Skeletal muscle satellite cell (primary cell): ENCODE measurements at regions not wholly inside any gene's neighbourhood (a gene's known extent, or its start where the extent isn't known, plus 50 kb on each side); places are given as distances from the start of the nearest gene placed in this dataset.

Experiments used
- H3K27me3 ChIP-seq: 2 replicates; pipeline ENCODE4 v1.7.0; 2013; ENCODE audit warnings: low read length; ENCODE audit not compliant: control insufficient read depth, insufficient read depth
- H3K36me3 ChIP-seq: 2 replicates; pipeline ENCODE4 v1.7.0; 2013; ENCODE audit warnings: mild to moderate bottlenecking, control low read depth, low read length; ENCODE audit not compliant: insufficient read depth
- H3K4me1 ChIP-seq: 2 replicates; pipeline ENCODE4 v1.7.0; 2013; ENCODE audit warnings: low read length; ENCODE audit not compliant: control insufficient read depth, insufficient read depth
- H3K4me2 ChIP-seq: 2 replicates; pipeline ENCODE4 v1.7.0; 2013; ENCODE audit warnings: mild to moderate bottlenecking, low read length
- H3K4me3 ChIP-seq: 2 replicates; pipeline ENCODE4 v1.7.0; 2013; ENCODE audit warnings: low read length
- H3K9ac ChIP-seq: 2 replicates; pipeline ENCODE4 v1.7.0; 2013; ENCODE audit warnings: mild to moderate bottlenecking, low read depth, low read length, moderate library complexity
- H3K9me3 ChIP-seq: replicated peaks from 2 replicates; pipeline ENCODE4 v1.7.0; 2013; ENCODE audit warnings: mild to moderate bottlenecking, control low read depth, low read length

DNA sequence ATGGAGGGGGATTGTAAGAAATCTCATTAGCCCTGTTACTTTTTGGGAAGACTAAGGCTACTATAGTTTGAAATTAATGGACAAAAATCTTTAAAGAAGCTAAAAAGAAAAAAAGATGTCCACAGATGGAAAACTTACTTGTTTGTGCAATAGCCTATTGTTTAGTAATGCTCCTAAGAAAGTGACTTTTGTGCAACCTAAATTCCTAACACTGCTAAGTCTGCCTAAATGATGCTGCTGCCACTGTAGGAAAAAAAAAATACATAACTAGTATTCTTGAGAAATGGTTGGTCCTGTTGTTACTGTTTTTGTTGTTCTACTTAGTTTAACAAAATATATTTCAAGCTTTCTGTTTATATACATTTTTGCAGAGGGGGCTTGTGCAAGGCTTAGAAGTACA, 108.2 kb upstream of the NR3C1 start:
- Histone ChIP-seq H3K4me2 (no peak overlapping the region), H3K9me3 (no peaks in the 10 kb centered on the region), H3K4me1 (peaks cover 11% of the 10 kb centered on the region), H3K27me3 (no peaks in the 10 kb centered on the region), H3K9ac (no peak overlapping the region), H3K36me3 (no peaks in the 10 kb centered on the region), H3K4me3 (no peak overlapping the region)

DNA sequence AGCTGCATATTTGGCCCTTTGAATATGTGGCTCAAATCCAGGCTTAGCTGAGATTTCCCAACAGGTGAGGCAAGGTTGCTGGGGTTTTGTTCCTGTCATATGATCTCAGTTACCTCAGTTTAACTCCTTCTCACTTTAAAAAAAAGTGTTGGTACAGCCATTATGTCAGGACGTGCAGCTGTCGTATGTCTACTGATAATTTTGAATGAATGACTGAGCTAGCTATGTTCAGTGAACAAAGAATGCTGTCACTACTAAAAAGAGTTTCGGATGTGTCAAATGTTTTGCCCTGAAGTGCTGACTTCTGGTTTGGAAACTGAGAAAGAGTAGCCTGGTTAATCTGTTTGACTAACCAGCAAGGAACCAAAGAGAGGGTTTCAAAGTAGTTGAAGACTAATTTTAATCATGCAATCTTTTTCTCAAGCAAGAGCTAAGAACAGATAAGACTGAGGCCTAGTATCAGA, 106.3 kb upstream of the NR3C1 start:
- peaks cover 21% of the 10 kb centered on the region for H3K4me1 ChIP-seq
- no peak overlapping the region for H3K9ac ChIP-seq
- no peaks in the 10 kb centered on the region for H3K36me3 ChIP-seq
- H3K9me3 ChIP-seq, result no peaks in the 10 kb centered on the region
- H3K4me2 ChIP-seq, result no peak overlapping the region
- no peak overlapping the region for H3K4me3 ChIP-seq
- H3K27me3 ChIP-seq, result no peaks in the 10 kb centered on the region

DNA sequence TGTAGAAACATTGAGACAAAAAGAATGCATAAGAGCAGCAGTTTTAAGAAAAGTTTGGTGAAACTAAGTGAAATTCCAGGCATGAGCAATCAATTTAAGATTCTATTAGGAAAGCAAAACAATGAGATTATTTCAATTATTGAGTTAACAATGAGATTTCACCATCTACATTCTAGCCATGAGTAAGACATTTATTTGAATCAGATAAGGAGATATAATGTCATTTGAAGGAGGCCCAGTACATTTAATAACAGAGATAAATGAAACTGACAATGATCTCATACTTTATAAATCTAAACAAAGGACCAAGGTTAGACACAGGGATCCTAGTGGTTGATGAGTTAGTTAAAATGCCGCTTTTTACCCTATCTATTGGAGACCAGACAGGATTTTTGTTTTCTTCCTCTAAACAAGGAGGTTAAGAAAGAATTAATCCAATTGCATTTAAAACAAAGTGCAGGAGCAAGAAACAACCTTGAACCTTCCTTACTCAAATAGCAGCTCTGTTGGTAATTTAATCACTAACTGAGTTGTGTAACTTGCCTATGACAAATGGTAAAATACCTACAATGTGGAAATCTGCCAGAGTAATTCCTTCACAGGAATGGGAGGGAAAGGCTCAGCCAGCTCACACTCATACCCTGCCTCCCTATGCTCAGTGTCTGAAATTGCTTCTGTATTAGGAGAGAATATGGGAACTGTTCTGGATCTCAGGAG, 103.5 kb upstream of the NR3C1 start:
- H3K9me3 ChIP-seq, result no peaks in the 10 kb centered on the region
- peaks cover 21% of the 10 kb centered on the region for H3K4me1 ChIP-seq
- no peaks in the 10 kb centered on the region for H3K36me3 ChIP-seq
- peak overlapping the region; percentile 38 for H3K4me2 ChIP-seq
- no peaks in the 10 kb centered on the region for H3K27me3 ChIP-seq
- H3K9ac ChIP-seq, result no peak overlapping the region
- H3K4me3 ChIP-seq, result no peak overlapping the region

GRCh38 chr5:143505934-143506333, 102.4 kb upstream of the NR3C1 start:
- H3K9ac ChIP-seq, result no peak overlapping the region

DNA sequence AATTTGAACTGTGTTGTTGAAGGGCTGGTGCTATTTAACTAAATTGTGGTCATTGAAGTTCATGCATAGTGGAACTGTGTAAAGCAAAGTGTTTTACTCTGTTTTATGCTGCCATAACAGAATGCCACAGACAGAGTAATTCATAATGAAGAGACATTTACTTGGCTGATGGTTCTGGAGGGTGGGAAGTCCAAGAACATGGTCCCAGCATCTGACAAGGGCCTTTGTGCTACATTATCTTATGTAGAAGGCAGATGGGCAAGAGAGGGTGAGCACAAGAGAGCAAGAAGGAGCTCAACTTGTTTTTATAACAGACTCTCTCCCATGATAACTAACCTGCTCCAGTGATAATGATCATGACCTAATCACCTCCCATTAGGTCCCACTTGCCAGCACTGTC, 101.9 kb upstream of the NR3C1 start:
- no peak overlapping the region for H3K4me2 ChIP-seq
- H3K4me3 ChIP-seq, result no peak overlapping the region
- H3K9ac ChIP-seq, result no peak overlapping the region
- H3K4me1 ChIP-seq, result peaks cover 21% of the 10 kb centered on the region
- no peaks in the 10 kb centered on the region for H3K27me3 ChIP-seq
- H3K36me3 ChIP-seq, result no peaks in the 10 kb centered on the region
- H3K9me3 ChIP-seq, result no peaks in the 10 kb centered on the region

More at GRCh38 chr5:143505934-143506333, 102.4 kb upstream of the NR3C1 start:
- H3K4me3 ChIP-seq, result no peak overlapping the region
- H3K4me2 ChIP-seq, result no peak overlapping the region
- H3K4me1 ChIP-seq, result peaks cover 21% of the 10 kb centered on the region
- H3K27me3 ChIP-seq, result no peaks in the 10 kb centered on the region
- no peaks in the 10 kb centered on the region for H3K9me3 ChIP-seq
- no peaks in the 10 kb centered on the region for H3K36me3 ChIP-seq

DNA sequence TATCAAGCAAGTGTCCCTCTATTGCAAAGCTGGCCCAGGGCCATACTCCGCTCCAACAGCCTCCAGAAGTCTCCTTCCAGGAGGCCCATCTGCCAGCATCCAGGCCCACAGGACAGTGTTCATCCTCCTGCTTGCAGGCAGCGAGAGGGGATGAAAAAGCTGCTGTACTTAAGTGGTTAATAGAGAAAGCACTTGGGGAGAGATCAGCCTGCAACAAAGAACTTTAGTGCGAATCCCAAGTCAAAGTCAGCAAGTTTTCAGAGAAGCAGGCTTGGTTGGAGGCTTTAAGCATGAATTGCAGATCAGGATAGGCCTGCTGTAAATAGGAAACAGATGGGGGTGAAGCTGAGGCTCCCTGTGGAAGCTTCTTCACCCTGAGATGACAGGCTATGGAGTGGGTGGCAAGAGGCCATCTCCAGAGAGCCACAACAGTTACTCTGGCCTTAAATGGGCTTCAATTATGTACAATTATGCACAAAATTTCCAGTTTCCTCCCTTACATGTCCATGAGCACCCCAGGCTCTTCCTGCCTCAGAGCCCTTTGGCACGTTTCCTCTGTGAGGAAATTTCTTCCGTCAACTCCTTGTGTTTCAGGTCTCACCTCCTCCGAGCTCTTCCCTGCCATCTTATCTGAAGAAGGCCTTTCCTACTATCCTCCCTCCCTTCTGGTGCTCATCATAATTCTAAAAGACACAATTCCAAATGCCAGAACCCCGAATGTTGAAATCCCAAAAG, 98.0 kb upstream of the NR3C1 start:
- Histone ChIP-seq H3K36me3 (no peaks in the 10 kb centered on the region), H3K9me3 (no peaks in the 10 kb centered on the region), H3K4me2 (no peak overlapping the region), H3K9ac (no peak overlapping the region), H3K4me1 (peaks cover 7% of the 10 kb centered on the region), H3K4me3 (no peak overlapping the region), H3K27me3 (no peaks in the 10 kb centered on the region)

- Histone ChIP-seq H3K9ac (no peak overlapping the region), H3K36me3 (no peaks in the 10 kb centered on the region), H3K27me3 (no peaks in the 10 kb centered on the region), H3K4me1 (peaks cover 18% of the 10 kb centered on the region), H3K4me2 (no peak overlapping the region), H3K4me3 (no peak overlapping the region), H3K9me3 (no peaks in the 10 kb centered on the region)
These were observed 96.1 kb upstream of the NR3C1 start for GRCh38 chr5:143499480-143500114.

GRCh38 chr5:143498821-143499220, 95.3 kb upstream of the NR3C1 start:
- Histone ChIP-seq H3K4me3 (no peak overlapping the region), H3K9me3 (no peaks in the 10 kb centered on the region), H3K4me2 (no peak overlapping the region), H3K27me3 (no peaks in the 10 kb centered on the region), H3K36me3 (no peaks in the 10 kb centered on the region), H3K4me1 (peaks cover 25% of the 10 kb centered on the region), H3K9ac (no peak overlapping the region)

DNA sequence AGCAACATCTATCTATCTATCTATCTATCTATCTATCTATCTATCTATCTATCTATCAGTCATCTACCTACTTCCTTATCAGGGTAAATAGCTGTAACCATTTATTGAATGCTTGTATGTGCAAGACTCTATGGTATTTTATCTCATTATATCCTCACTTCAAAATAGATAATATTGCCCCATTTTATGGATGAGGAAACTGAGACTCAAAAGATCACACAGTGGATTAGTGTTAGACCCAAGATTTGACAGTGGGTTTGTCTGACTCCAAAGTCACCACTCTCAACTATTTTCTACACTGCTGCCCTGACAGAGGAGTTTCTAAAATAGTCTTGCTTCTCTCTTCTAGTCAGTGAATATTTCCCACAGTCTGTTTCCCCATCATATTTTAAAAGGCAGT, 94.3 kb upstream of the NR3C1 start:
- Histone ChIP-seq H3K4me1 (peaks cover 29% of the 10 kb centered on the region), H3K36me3 (no peaks in the 10 kb centered on the region), H3K9ac (no peak overlapping the region)

DNA sequence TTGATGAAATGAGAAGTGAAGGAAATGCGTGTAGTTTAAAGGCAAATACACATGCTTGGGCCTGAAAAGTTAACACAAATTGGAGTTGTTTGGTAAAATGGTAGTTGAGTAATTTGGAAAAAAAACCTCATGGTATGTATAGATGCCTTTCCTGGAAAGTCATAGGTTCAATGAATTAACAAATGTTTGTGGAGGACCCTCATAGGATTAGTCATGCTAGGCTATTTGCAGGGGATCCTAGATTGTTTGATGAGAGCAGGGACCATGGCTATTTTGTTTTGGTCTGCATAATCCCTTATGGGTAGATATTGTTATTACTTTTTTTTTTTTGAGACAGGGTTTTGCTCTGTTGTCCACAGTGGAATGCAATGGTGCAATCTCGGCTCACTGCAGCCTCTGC, 93.5 kb upstream of the NR3C1 start:
- Histone ChIP-seq H3K9me3 (no peaks in the 10 kb centered on the region), H3K9ac (no peak overlapping the region), H3K4me1 (peaks cover 29% of the 10 kb centered on the region), H3K36me3 (no peaks in the 10 kb centered on the region), H3K4me3 (no peak overlapping the region), H3K27me3 (no peaks in the 10 kb centered on the region), H3K4me2 (no peak overlapping the region)

More for the DNA sequence above, 94.3 kb upstream of the NR3C1 start:
- Histone ChIP-seq H3K4me3 (no peak overlapping the region), H3K4me2 (no peak overlapping the region), H3K9me3 (no peaks in the 10 kb centered on the region), H3K27me3 (no peaks in the 10 kb centered on the region)

GRCh38 chr5:143495821-143496275, 92.4 kb upstream of the NR3C1 start:
- Histone ChIP-seq H3K4me1 (peaks cover 29% of the 10 kb centered on the region), H3K36me3 (no peaks in the 10 kb centered on the region), H3K4me2 (peak overlapping the region; percentile 71), H3K9me3 (no peaks in the 10 kb centered on the region), H3K27me3 (no peaks in the 10 kb centered on the region), H3K4me3 (peak overlapping the region; percentile 43), H3K9ac (no peak overlapping the region)
